ENCODE measurements at regions not wholly inside any gene's neighbourhood (a gene's known extent, or its start where the extent isn't known, plus 50 kb on each side); places are given as distances from the start of the nearest gene placed in this dataset.

DNA sequence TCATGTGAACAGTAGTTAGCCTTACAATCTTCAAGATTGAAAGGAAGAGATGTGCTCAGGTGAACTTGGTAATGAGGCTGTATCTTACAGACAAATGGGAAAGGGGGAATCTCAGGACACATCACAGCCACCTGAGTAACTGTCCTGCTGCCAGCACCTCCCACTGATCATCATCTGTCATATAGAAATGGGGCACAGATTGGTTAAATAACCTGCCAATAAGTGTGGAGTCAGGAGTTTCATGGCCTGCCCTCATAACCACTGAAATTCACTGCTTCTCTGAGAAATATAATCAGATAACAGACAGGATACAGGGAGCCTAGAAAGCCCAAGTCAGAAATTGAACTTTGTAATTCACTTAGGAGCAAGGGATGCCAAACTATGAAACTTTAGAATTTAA, 64.9 kb upstream of the TAS2R16 start:
- DNase-seq = no peak

DNA sequence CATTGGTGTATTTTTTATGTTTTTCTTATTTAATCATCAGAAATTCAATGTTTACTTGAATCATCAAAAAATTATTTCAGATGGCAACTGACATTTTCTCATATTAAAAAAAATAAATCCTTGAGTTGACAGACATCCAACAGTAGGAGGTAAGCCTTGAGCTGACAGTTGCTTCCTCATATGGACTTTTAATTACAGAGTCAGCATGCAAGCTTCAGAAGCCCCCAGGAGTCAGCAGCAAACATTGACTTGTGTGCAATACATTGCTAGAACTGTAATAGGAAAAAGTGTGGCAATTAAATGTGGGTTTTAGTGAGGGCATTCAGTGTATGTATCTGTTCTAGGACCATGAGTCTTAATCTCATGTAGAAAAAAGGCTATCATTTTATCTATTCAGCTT, 62.4 kb upstream of the TAS2R16 start:
- DNase-seq = peak in 1 of 3 experiments; percentile 34

DNA sequence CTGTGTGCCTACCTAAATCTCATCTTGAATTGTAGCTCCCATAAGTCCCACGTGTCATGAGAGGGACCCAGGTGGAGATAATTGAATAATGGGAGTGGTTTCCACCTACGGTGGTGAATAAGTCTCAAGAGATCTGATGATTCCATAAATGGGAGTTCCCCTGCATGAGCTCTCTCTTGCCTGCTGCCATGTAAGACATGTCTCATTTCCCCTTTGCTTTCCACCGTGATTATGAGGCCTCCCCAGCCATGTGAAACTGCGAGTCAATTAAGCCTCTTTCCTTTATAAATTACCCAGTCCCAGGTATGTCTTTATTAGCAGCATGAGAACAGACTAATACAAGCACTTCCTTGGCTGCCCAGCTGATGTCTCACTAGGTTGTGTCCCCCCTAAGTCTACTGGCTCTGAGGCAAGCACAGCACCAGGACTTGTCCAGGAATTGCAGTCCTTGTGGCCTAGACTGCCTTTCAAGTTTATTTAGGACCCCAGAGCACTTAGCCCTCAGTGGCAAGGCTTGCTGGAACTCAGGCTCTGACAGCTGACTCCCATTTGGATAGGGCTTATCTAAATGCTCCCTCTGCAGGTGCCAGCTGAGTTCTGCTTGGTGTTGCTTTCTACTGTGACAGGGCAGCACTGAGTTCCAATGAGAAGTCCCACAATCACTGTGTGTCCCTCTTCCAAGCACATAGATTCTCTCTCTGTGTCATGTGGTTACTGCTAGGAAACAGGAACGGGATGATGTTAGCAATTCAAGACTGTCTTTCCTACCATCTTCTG, 59.0 kb upstream of the TAS2R16 start:
- peak in 1 of 3 experiments; percentile 40 for DNase-seq

DNA sequence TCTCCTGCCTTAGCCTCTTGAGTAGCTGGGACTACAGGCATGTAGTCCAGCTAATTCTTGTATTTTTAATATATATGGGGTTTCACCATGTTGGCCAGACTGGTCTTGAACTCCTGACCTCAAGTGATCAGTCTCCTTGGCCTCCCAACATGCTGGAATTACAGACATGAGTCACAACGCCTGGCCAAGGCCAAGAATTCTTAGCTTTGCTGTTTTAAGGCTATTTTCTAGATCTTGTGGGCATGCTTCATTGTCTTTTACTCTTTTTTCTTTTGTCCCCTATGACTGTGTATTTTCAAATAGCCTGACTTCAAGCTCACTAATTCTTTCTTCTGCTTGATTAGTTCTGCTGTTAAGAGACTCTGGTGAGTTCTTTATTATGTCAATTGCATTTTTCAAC, 56.4 kb upstream of the TAS2R16 start:
- no peak for DNase-seq

DNA sequence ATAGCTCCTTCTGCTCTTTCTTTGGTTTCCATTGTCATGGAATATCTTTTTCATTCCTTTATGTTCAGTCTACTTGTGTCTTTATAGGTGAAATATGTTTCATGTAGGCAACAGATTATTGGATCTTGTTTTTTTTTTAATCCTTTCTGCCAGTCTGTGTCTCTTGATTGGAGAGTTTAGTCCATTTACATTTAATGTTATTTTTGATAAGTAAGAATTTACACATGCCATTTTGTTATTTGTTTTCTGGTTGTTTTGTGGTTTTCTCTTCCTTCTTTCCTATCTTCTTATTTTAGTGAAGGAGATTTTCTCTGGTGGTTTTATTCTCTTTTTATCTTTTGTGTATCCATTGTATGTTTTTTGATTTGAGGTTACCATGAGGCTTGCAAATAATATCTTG, 52.5 kb upstream of the TAS2R16 start:
- no peak for DNase-seq
